ENCODE measurements at regions not wholly inside any gene's neighbourhood (a gene's known extent, or its start where the extent isn't known, plus 50 kb on each side); places are given as distances from the start of the nearest gene placed in this dataset.

GRCh38 chr2:65622499-65622898 is 190.1 kb upstream of the SPRED2 start:
- H3K4me3 Mint-ChIP-seq = no peak overlapping the region
- H3K9me3 Mint-ChIP-seq = no peaks in the 10 kb centered on the region
- H3K4me1 Mint-ChIP-seq = peaks cover 40% of the 10 kb centered on the region
- no peaks in the 10 kb centered on the region for H3K36me3 Mint-ChIP-seq
- DNase-seq (ENCODE audit: low spot score in 2 of 2, unreplicated experiment in 2 of 2) = no peak
- H3K27me3 Mint-ChIP-seq (ENCODE audit: low read depth) = no peaks in the 10 kb centered on the region
- no peak for TF ChIP-seq CTCF (IDR thresholded peaks at IDR 0.05; ENCODE audit: unreplicated experiment)
- H3K27ac Mint-ChIP-seq = peak overlapping the region; percentile 31

GRCh38 chr2:65620524-65620923 is 188.1 kb upstream of the SPRED2 start:
- Mint-ChIP-seq H3K9me3 (no peaks in the 10 kb centered on the region), H3K4me1 (peaks cover 35% of the 10 kb centered on the region), H3K27me3 (ENCODE audit: low read depth) (no peaks in the 10 kb centered on the region), H3K27ac (no peak overlapping the region), H3K4me3 (no peak overlapping the region), H3K36me3 (no peaks in the 10 kb centered on the region)
- DNase-seq (ENCODE audit: low spot score in 2 of 2, unreplicated experiment in 2 of 2) = no peak
- peak; percentile 24 for TF ChIP-seq CTCF (IDR thresholded peaks at IDR 0.05; ENCODE audit: unreplicated experiment)

GRCh38 chr2:65620026-65620425 is 187.6 kb upstream of the SPRED2 start:
- Mint-ChIP-seq H3K27me3 (ENCODE audit: low read depth) (no peaks in the 10 kb centered on the region), H3K36me3 (no peaks in the 10 kb centered on the region), H3K4me1 (peaks cover 32% of the 10 kb centered on the region), H3K4me3 (no peak overlapping the region), H3K9me3 (no peaks in the 10 kb centered on the region), H3K27ac (no peak overlapping the region)
- DNase-seq (ENCODE audit: low spot score in 2 of 2, unreplicated experiment in 2 of 2) = no peak
- TF ChIP-seq CTCF (IDR thresholded peaks at IDR 0.05; ENCODE audit: unreplicated experiment) = no peak

- no peak overlapping the region for H3K27ac Mint-ChIP-seq
- DNase-seq (ENCODE audit: low spot score in 2 of 2, unreplicated experiment in 2 of 2) = no peak
- peaks cover 28% of the 10 kb centered on the region for H3K4me1 Mint-ChIP-seq
- H3K36me3 Mint-ChIP-seq = no peaks in the 10 kb centered on the region
- H3K4me3 Mint-ChIP-seq = no peak overlapping the region
- peaks cover 5% of the 10 kb centered on the region for H3K9me3 Mint-ChIP-seq
- no peak for TF ChIP-seq CTCF (IDR thresholded peaks at IDR 0.05; ENCODE audit: unreplicated experiment)
- H3K27me3 Mint-ChIP-seq (ENCODE audit: low read depth) = no peaks in the 10 kb centered on the region
These were observed 183.2 kb upstream of the SPRED2 start for GRCh38 chr2:65615602-65616001.

GRCh38 chr2:65613968-65614555 is 181.7 kb upstream of the SPRED2 start:
- H3K36me3 Mint-ChIP-seq = no peaks in the 10 kb centered on the region
- H3K4me3 Mint-ChIP-seq = no peak overlapping the region
- no peak for DNase-seq (ENCODE audit: low spot score in 2 of 2, unreplicated experiment in 2 of 2)
- H3K9me3 Mint-ChIP-seq = peaks cover 5% of the 10 kb centered on the region
- TF ChIP-seq CTCF (IDR thresholded peaks at IDR 0.05; ENCODE audit: unreplicated experiment) = no peak
- no peak overlapping the region for H3K27ac Mint-ChIP-seq
- peaks cover 26% of the 10 kb centered on the region for H3K4me1 Mint-ChIP-seq
- H3K27me3 Mint-ChIP-seq (ENCODE audit: low read depth) = no peaks in the 10 kb centered on the region

- no peak for TF ChIP-seq CTCF (IDR thresholded peaks at IDR 0.05; ENCODE audit: unreplicated experiment)
- Mint-ChIP-seq H3K4me1 (peaks cover 41% of the 10 kb centered on the region), H3K4me3 (no peak overlapping the region), H3K36me3 (no peaks in the 10 kb centered on the region), H3K27me3 (ENCODE audit: low read depth) (no peaks in the 10 kb centered on the region), H3K27ac (no peak overlapping the region), H3K9me3 (peaks cover 5% of the 10 kb centered on the region)
- DNase-seq (ENCODE audit: low spot score in 2 of 2, unreplicated experiment in 2 of 2) = no peak
These were observed 179.1 kb upstream of the SPRED2 start for GRCh38 chr2:65611488-65611887.

Measured in mesothelial cell of epicardium (in vitro differentiated cells).